HG02759 (cell line): ENCODE measurements at regions not wholly inside any gene's neighbourhood (a gene's known extent, or its start where the extent isn't known, plus 50 kb on each side); places are given as distances from the start of the nearest gene placed in this dataset.

Source experiments
- ATAC-seq: cut with Tn5 transposase; IDR thresholded peaks from one replicate; pipeline ENCODE4 v1.9.1; 2021; ENCODE audit warnings: mild to moderate bottlenecking, moderate library complexity; ENCODE audit not compliant: unreplicated experiment

DNA sequence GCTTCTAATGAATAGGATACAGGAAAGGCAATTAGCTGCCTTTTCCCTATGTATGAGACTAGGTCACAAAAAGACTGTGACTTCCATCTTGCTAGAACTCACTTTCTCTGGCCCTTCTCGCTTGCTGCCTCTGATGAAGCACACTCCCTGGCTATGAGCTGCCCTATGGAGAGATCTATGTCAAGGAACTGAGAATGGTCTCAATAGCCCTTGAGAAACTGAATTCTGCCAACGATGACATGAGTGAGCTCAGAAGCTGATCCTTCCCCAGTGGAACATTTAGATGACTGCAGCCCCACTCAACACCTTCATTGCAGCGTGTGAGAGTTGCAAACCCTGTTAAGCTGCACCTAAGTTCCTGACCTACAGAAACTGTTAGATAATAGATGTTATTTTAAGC, 309.8 kb downstream of the COG6 start:
- ATAC-seq = no peak

- no peak for ATAC-seq
Observed at GRCh38 chr13:39967199-39967959, 311.9 kb downstream of the COG6 start.

GRCh38 chr13:39968646-39969475, 313.4 kb downstream of the COG6 start:
- no peak for ATAC-seq

DNA sequence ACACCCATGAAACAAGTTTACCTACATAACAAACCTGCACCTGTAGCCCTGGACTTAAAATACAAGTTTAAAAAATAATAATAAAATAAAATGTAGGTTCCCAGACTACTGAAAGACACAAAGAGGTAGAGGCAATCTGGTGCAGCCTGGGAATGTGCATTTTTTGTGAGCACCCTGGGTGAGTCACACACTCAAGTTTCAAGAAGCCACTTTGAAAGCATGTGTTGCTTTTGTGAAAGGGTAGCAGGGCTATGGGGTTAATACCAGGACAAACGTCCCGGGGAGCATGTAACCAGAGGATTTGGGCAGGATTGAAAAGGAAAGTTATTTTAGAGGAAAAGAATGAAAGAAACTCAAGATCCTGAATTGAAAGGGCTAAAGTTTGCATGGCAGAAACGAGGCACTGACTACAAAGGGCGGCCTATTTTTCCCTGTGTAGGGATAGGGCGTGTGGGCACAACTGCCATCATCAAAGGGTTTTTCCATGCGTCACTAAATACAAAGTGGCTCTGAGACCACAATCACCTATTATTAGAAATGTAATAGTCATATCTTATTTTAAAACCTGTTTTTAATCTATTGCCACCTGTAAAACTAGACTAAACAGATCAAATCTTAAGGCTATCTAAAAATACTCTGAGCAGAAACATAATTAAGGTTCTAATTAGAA, 314.9 kb downstream of the COG6 start:
- no peak for ATAC-seq

- ATAC-seq = no peak
Observed at GRCh38 chr13:39971526-39971925, 316.1 kb downstream of the COG6 start.

- ATAC-seq = no peak
Observed at GRCh38 chr13:39976481-39976880, 321.0 kb downstream of the COG6 start.

- no peak for ATAC-seq
Observed at GRCh38 chr13:39981056-39981455, 325.6 kb downstream of the COG6 start.

DNA sequence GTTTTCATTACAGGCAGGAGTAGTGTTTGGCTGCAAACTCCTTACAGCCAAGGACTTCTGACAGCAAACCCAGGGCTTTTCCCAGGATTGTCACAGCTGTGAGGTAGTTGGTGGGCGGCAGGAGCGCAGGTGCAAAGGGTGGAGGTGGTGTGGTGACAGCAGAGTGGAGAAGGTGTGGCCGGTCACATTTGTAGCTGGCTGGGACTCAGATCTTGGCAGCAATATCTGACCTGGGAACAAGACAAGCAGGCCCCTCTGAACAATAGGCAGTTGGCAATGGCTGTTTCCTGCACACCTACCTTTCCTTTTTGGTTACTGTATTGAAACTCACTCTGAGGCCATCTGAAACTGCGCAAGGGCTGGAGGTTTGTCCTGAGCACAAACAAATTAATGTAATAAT, 327.3 kb downstream of the COG6 start:
- no peak for ATAC-seq

- ATAC-seq = no peak
Observed at GRCh38 chr13:39985071-39985470, 329.6 kb downstream of the COG6 start.

DNA sequence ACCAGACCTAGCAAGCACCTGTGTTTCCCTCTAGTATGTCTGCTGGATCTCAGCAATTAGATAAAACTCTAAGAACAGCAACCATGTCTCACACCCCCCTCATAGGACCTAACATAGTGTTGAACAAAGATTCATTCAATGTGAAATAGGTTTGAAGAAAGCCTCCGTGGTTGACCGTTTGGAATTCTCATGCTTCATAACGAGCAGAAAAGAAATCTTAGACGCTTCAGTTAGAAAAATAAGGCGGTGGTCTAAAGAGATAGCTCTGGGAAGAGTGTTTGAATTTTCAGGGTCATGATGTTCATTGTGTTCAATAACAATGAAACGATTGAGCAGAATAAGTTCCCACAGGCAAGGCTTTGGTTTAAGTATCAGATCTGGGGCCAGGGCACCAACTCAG, 332.9 kb downstream of the COG6 start:
- ATAC-seq = no peak

- no peak for ATAC-seq
Observed at GRCh38 chr13:39998166-39998565, 342.7 kb downstream of the COG6 start.

DNA sequence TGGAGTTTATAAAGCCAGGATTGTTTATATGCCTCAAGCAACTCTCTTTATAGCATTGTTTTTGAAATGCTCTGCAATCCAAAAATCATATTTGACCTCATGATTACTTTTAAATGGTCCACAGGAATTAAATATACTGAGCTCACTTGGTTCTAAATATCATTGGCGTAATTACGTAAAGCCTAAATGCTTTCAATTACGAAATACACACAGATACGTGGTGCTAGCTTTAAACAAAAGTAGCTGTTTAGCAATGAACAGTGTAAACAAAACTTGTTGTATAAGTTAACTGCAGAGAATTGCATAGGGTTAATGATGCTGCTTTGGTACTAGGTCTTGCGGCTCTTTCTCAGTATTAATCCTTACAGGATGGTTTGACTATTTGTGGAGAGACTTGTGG, 346.6 kb downstream of the COG6 start:
- no peak for ATAC-seq

DNA sequence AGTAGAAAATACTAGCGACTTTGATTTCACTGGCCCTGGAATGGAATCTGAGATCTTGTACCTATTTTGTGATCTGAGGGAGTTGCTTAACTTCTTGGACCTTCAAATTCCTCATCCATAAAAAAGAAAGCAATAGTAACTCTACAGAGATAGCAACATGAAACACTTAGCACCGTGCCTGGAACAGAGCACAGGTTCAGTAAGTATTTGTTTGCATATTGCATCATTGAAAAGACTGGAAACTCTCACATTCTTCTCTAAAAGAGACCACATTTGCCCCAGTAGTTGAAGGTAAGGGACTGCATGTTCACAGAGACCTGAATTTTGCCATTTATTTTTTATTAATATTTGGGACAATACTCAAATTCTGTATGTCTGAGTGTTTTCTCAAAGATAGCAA, 358.1 kb downstream of the COG6 start:
- ATAC-seq = no peak

GRCh38 chr13:40016953-40017660, 361.6 kb downstream of the COG6 start:
- no peak for ATAC-seq

DNA sequence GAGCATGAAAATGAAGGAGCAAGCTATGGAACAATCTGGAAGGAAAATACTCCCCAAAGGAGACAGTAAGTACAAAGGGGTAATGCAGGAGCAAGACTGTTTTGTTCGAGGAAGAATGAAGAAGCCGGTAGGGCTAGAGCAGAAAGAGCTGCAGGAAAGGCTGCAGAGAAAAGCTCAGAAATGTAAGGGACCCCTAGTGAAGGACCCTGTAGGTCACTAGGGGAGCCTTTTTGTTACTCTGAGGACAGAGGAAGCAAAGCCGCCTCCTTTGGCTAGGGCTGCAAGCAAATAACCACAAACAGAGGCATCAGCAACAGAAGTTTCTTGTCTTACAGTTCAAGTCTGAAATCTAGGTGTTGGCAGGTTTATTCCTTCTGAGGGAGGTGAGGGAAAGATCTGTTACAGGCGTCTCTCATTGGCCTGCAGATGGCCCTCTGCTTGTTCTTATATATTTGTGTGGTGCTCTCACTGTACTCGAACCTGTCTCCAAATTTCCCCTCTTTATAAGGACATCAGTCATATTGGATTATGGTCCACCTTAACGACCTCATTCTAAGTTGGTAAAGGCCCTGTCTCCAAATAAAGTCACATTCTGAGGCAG, 362.3 kb downstream of the COG6 start:
- ATAC-seq = no peak

- ATAC-seq = no peak
Observed at GRCh38 chr13:40023595-40024203, 368.2 kb downstream of the COG6 start.

- ATAC-seq = no peak
Observed at GRCh38 chr13:40024204-40024966, 368.9 kb downstream of the COG6 start.

GRCh38 chr13:40024967-40025714, 369.7 kb downstream of the COG6 start:
- ATAC-seq = no peak

DNA sequence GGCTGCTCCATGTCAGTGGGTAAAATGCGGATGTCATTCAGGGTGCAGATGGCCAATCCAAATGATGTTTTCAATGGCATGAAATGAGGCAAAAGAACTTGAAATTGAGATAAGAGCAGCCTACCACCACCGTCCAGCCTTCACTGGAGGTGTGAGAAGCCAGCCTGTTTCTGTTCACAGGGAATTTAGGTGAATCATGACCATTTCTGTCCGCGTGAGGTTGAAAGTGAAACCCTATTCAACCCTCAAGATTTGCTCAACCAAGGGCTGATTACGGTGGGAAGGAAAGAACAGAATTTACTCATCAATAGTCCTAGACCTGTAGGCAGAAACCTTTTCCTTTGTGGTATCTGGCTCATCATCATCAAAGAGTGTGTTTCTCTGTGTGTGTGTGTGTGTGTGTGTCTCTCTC, 370.7 kb downstream of the COG6 start:
- ATAC-seq = peak; percentile 96
